ENCODE measurements at regions not wholly inside any gene's neighbourhood (a gene's known extent, or its start where the extent isn't known, plus 50 kb on each side); places are given as distances from the start of the nearest gene placed in this dataset.
"Not testable (repeated sequence)": the region's sequence is repeated elsewhere in the genome, so short reads cannot be mapped to it uniquely, and the experiment has no call there.

GRCh38 chr4:128538111-128538882 is 250.7 kb upstream of the PGRMC2 start:
- Histone ChIP-seq H3K27me3 (no peaks in the 10 kb centered on the region), H3K27ac (no peak overlapping the region), H3K4me1 (peaks cover 0 to 11% (median 3%) of the 10 kb centered on the region in 12 donors), H3K36me3 (no peaks in the 10 kb centered on the region), H3K9me3 (no peaks in the 10 kb centered on the region), H3K4me3 (no peak overlapping the region)
- no peak for DNase-seq
- no peak for TF ChIP-seq POLR2A (IDR thresholded peaks at IDR 0.05)
- no peak for TF ChIP-seq CTCF (IDR thresholded peaks at IDR 0.05)
- intact Hi-C loops (cut with DNase I): no loop called here
- no peak for ATAC-seq
- WGBS, 4 donors: 90 to 91% (median 90%) methylated on average over 12 to 13 of the region's 13 CpGs

GRCh38 chr4:128536746-128537145 is 249.1 kb upstream of the PGRMC2 start:
- ATAC-seq (no peak), DNase-seq (no peak)
- Histone ChIP-seq H3K27ac (no peak overlapping the region), H3K4me1 (peaks cover 0 to 11% (median 3%) of the 10 kb centered on the region in 12 donors), H3K27me3 (no peaks in the 10 kb centered on the region), H3K9me3 (no peaks in the 10 kb centered on the region), H3K36me3 (no peaks in the 10 kb centered on the region), H3K4me3 (no peak overlapping the region)
- TF ChIP-seq CTCF (IDR thresholded peaks at IDR 0.05): no peak
- TF ChIP-seq POLR2A (IDR thresholded peaks at IDR 0.05): no peak
- intact Hi-C loops (cut with DNase I): no loop called here
- WGBS, 4 donors: 68 to 86% (median 77%) methylated on average over 1 of the region's 1 CpG

GRCh38 chr4:128535510-128535909 is 247.9 kb upstream of the PGRMC2 start:
- 57 to 83% (median 80%) methylated on average over 3 to 4 of the region's 4 CpGs for WGBS, 4 donors
- peaks cover 0 to 11% (median 3%) of the 10 kb centered on the region in 12 donors for H3K4me1 ChIP-seq
- H3K4me3 ChIP-seq; DNase-seq; H3K27me3 ChIP-seq; ATAC-seq; H3K27ac ChIP-seq; H3K36me3 ChIP-seq; intact Hi-C loops (cut with DNase I); H3K9me3 ChIP-seq: not testable (repeated sequence)

GRCh38 chr4:128528793-128529553 is 241.4 kb upstream of the PGRMC2 start:
- H3K9me3 ChIP-seq: no peaks in the 10 kb centered on the region
- intact Hi-C loops (cut with DNase I): no loop called here

More at GRCh38 chr4:128528793-128529553, 241.4 kb upstream of the PGRMC2 start:
- WGBS, 4 donors: 52 to 66% (median 59%) methylated on average over 4 of the region's 4 CpGs
- Histone ChIP-seq H3K27ac (peak overlapping the region in 10 of 12 donors; percentile 26 to 92 (median 66)), H3K27me3 (no peaks in the 10 kb centered on the region), H3K36me3 (no peaks in the 10 kb centered on the region), H3K4me3 (no peak overlapping the region), H3K4me1 (peaks cover 3 to 40% (median 20%) of the 10 kb centered on the region in 12 donors)
- DNase-seq (peak in 3 of 5 donors; percentile 32 to 53 (median 35)), ATAC-seq (peak; percentile 94 to 96 (median 95))
- TF ChIP-seq POLR2A (IDR thresholded peaks at IDR 0.05) (no peak), CTCF (IDR thresholded peaks at IDR 0.05) (no peak)

All from heart left ventricle (tissue), 16 donors.